GM11168 (cell line): ENCODE measurements at regions not wholly inside any gene's neighbourhood (a gene's known extent, or its start where the extent isn't known, plus 50 kb on each side); places are given as distances from the start of the nearest gene placed in this dataset.

Experiments used
- in situ Hi-C: fragments of 300-500 bp; cut with MboI; formaldehyde crosslinking; loops from one replicate; pipeline ENCODE4 v1.12.0; 2022; ENCODE audit warnings: low sequenced_read_pairs; ENCODE audit not compliant: unreplicated experiment

GRCh38 chr11:82676483-82677094, 57.1 kb downstream of the FAM181B start:
- in situ Hi-C loops = no loop called here

GRCh38 chr11:82675838-82676237, 57.8 kb downstream of the FAM181B start:
- in situ Hi-C loops = no loop called here

GRCh38 chr11:82673631-82674030, 60.0 kb downstream of the FAM181B start:
- in situ Hi-C loops = no loop called here

GRCh38 chr11:82671451-82671850, 62.2 kb downstream of the FAM181B start:
- in situ Hi-C loops = no loop called here

GRCh38 chr11:82663535-82663934, 70.1 kb downstream of the FAM181B start:
- in situ Hi-C loops = no loop called here

GRCh38 chr11:82653752-82654151, 79.9 kb downstream of the FAM181B start:
- in situ Hi-C loops = no loop called here

GRCh38 chr11:82639251-82639650, 94.4 kb downstream of the FAM181B start:
- in situ Hi-C loops = no loop called here

- in situ Hi-C loops = no loop called here
These were observed 97.0 kb downstream of the FAM181B start for GRCh38 chr11:82636615-82637014.

- in situ Hi-C loops = no loop called here
These were observed 99.6 kb downstream of the FAM181B start for GRCh38 chr11:82634091-82634490.

- in situ Hi-C loops = no loop called here
These were observed 101.7 kb downstream of the FAM181B start for GRCh38 chr11:82631722-82632630.

GRCh38 chr11:82610671-82611070, 123.0 kb downstream of the FAM181B start:
- in situ Hi-C loops = no loop called here

- in situ Hi-C loops = no loop called here
These were observed 126.9 kb downstream of the FAM181B start for GRCh38 chr11:82606738-82607137.

- in situ Hi-C loops = no loop called here
These were observed 132.0 kb downstream of the FAM181B start for GRCh38 chr11:82601711-82602110.

GRCh38 chr11:82599836-82600235, 133.8 kb downstream of the FAM181B start:
- in situ Hi-C loops = no loop called here

- in situ Hi-C loops = no loop called here
These were observed 147.1 kb downstream of the FAM181B start for GRCh38 chr11:82586581-82586980.

GRCh38 chr11:82577246-82577645, 156.4 kb downstream of the FAM181B start:
- in situ Hi-C loops = no loop called here

GRCh38 chr11:82560836-82561235, 172.8 kb downstream of the FAM181B start:
- in situ Hi-C loops = no loop called here

- in situ Hi-C loops = no loop called here
These were observed 174.1 kb downstream of the FAM181B start for GRCh38 chr11:82559609-82560008.

GRCh38 chr11:82557274-82557673, 176.4 kb downstream of the FAM181B start:
- in situ Hi-C loops = no loop called here

- in situ Hi-C loops = no loop called here
These were observed 177.5 kb downstream of the FAM181B start for GRCh38 chr11:82556210-82556609.

- in situ Hi-C loops = no loop called here
These were observed 186.8 kb downstream of the FAM181B start for GRCh38 chr11:82546661-82547557.
